ENCODE measurements at regions not wholly inside any gene's neighbourhood (a gene's known extent, or its start where the extent isn't known, plus 50 kb on each side); places are given as distances from the start of the nearest gene placed in this dataset.

- Mint-ChIP-seq H3K27me3 (no peaks in the 10 kb centered on the region), H3K4me3 (no peak overlapping the region), H3K9me3 (no peaks in the 10 kb centered on the region), H3K36me3 (no peaks in the 10 kb centered on the region), H3K4me1 (ENCODE audit: low read depth) (no peaks in the 10 kb centered on the region), H3K27ac (no peak overlapping the region)
- ChIA-PET CTCF (no interaction called here), POLR2A (no interaction called here)
- intact Hi-C loops (cut with micrococcal nuclease), result no loop called here
- DNase-seq, result no peak
Measured at GRCh38 chr20:41894255-41894963, 276.2 kb upstream of the CHD6 start.

- Mint-ChIP-seq H3K9me3 (no peaks in the 10 kb centered on the region), H3K36me3 (no peaks in the 10 kb centered on the region), H3K27ac (no peak overlapping the region), H3K27me3 (no peaks in the 10 kb centered on the region), H3K4me3 (no peak overlapping the region), H3K4me1 (ENCODE audit: low read depth) (no peaks in the 10 kb centered on the region)
- CTCF ChIA-PET, result no interaction called here
- intact Hi-C loops (cut with micrococcal nuclease), result no loop called here
- POLR2A ChIA-PET, result no interaction called here
- no peak for DNase-seq
Measured at GRCh38 chr20:41892031-41892430, 273.9 kb upstream of the CHD6 start.

- ChIA-PET CTCF (no interaction called here), POLR2A (no interaction called here)
- Mint-ChIP-seq H3K36me3 (no peaks in the 10 kb centered on the region), H3K27ac (no peak overlapping the region), H3K4me3 (no peak overlapping the region), H3K27me3 (no peaks in the 10 kb centered on the region), H3K9me3 (no peaks in the 10 kb centered on the region), H3K4me1 (ENCODE audit: low read depth) (no peaks in the 10 kb centered on the region)
- intact Hi-C loops (cut with micrococcal nuclease), result no loop called here
- no peak for DNase-seq
Measured at GRCh38 chr20:41889844-41890224, 271.7 kb upstream of the CHD6 start.

- no peak for DNase-seq
- ChIA-PET POLR2A (no interaction called here), CTCF (no interaction called here)
- Mint-ChIP-seq H3K27ac (no peak overlapping the region), H3K27me3 (no peaks in the 10 kb centered on the region), H3K36me3 (no peaks in the 10 kb centered on the region), H3K9me3 (no peaks in the 10 kb centered on the region), H3K4me1 (ENCODE audit: low read depth) (no peaks in the 10 kb centered on the region), H3K4me3 (no peak overlapping the region)
- intact Hi-C loops (cut with micrococcal nuclease), result no loop called here
Measured at GRCh38 chr20:41889126-41889843, 271.1 kb upstream of the CHD6 start.

GRCh38 chr20:41888434-41888833 lies 270.3 kb upstream of the CHD6 start:
- CTCF ChIA-PET, result no interaction called here
- intact Hi-C loops (cut with micrococcal nuclease), result no loop called here
- no peak overlapping the region for H3K27ac Mint-ChIP-seq

GRCh38 chr20:41887500-41887899 lies 269.3 kb upstream of the CHD6 start:
- Mint-ChIP-seq H3K4me3 (no peak overlapping the region), H3K27ac (no peak overlapping the region), H3K36me3 (no peaks in the 10 kb centered on the region), H3K27me3 (no peaks in the 10 kb centered on the region), H3K9me3 (no peaks in the 10 kb centered on the region), H3K4me1 (ENCODE audit: low read depth) (no peaks in the 10 kb centered on the region)
- no peak for DNase-seq
- CTCF ChIA-PET, result no interaction called here
- POLR2A ChIA-PET, result no interaction called here
- intact Hi-C loops (cut with micrococcal nuclease), result no loop called here

More at GRCh38 chr20:41888434-41888833, 270.3 kb upstream of the CHD6 start:
- Mint-ChIP-seq H3K4me3 (no peak overlapping the region), H3K27me3 (no peaks in the 10 kb centered on the region), H3K9me3 (no peaks in the 10 kb centered on the region), H3K36me3 (no peaks in the 10 kb centered on the region), H3K4me1 (ENCODE audit: low read depth) (no peaks in the 10 kb centered on the region)
- no peak for DNase-seq
- POLR2A ChIA-PET, result no interaction called here

GRCh38 chr20:41881466-41882046 lies 263.4 kb upstream of the CHD6 start:
- intact Hi-C loops (cut with micrococcal nuclease), result no loop called here
- Mint-ChIP-seq H3K4me1 (ENCODE audit: low read depth) (no peaks in the 10 kb centered on the region), H3K36me3 (no peaks in the 10 kb centered on the region), H3K27ac (no peak overlapping the region), H3K27me3 (no peaks in the 10 kb centered on the region), H3K9me3 (no peaks in the 10 kb centered on the region), H3K4me3 (no peak overlapping the region)
- ChIA-PET CTCF (interaction anchor here (0.8 kb wide), 1 partner anchor 147 kb away, joined by 3 read pairs; no protein-coding TSS in a partner anchor), POLR2A (no interaction called here)
- no peak for DNase-seq

- Mint-ChIP-seq H3K27me3 (no peaks in the 10 kb centered on the region), H3K4me1 (ENCODE audit: low read depth) (no peaks in the 10 kb centered on the region), H3K36me3 (no peaks in the 10 kb centered on the region), H3K4me3 (no peak overlapping the region), H3K9me3 (no peaks in the 10 kb centered on the region), H3K27ac (no peak overlapping the region)
- DNase-seq, result no peak
- ChIA-PET POLR2A (no interaction called here), CTCF (no interaction called here)
- intact Hi-C loops (cut with micrococcal nuclease), result no loop called here
Measured at GRCh38 chr20:41879123-41879522, 260.9 kb upstream of the CHD6 start.

- ChIA-PET CTCF (no interaction called here), POLR2A (no interaction called here)
- DNase-seq, result no peak
- Mint-ChIP-seq H3K36me3 (no peaks in the 10 kb centered on the region), H3K9me3 (no peaks in the 10 kb centered on the region), H3K27ac (no peak overlapping the region), H3K4me1 (ENCODE audit: low read depth) (no peaks in the 10 kb centered on the region), H3K4me3 (no peak overlapping the region), H3K27me3 (no peaks in the 10 kb centered on the region)
- intact Hi-C loops (cut with micrococcal nuclease), result no loop called here
Measured at GRCh38 chr20:41877911-41878310, 259.7 kb upstream of the CHD6 start.

GRCh38 chr20:41874658-41875057 lies 256.5 kb upstream of the CHD6 start:
- H3K4me3 Mint-ChIP-seq, result no peak overlapping the region
- CTCF ChIA-PET, result no interaction called here
- H3K4me1 Mint-ChIP-seq (ENCODE audit: low read depth), result no peaks in the 10 kb centered on the region
- POLR2A ChIA-PET, result no interaction called here
- peaks cover 6% of the 10 kb centered on the region for H3K9me3 Mint-ChIP-seq
- intact Hi-C loops (cut with micrococcal nuclease), result no loop called here
- H3K27me3 Mint-ChIP-seq, result no peaks in the 10 kb centered on the region
- H3K27ac Mint-ChIP-seq, result no peak overlapping the region
- no peak for DNase-seq
- no peaks in the 10 kb centered on the region for H3K36me3 Mint-ChIP-seq

- ChIA-PET POLR2A (no interaction called here), CTCF (no interaction called here)
- Mint-ChIP-seq H3K4me3 (no peak overlapping the region), H3K36me3 (no peaks in the 10 kb centered on the region), H3K27ac (no peak overlapping the region), H3K27me3 (no peaks in the 10 kb centered on the region), H3K4me1 (ENCODE audit: low read depth) (no peaks in the 10 kb centered on the region), H3K9me3 (peaks cover 16% of the 10 kb centered on the region)
- no peak for DNase-seq
- intact Hi-C loops (cut with micrococcal nuclease), result no loop called here
Measured at GRCh38 chr20:41872930-41873329, 254.8 kb upstream of the CHD6 start.

- H3K36me3 Mint-ChIP-seq, result no peaks in the 10 kb centered on the region
- no peaks in the 10 kb centered on the region for H3K27me3 Mint-ChIP-seq
- CTCF ChIA-PET, result no interaction called here
- POLR2A ChIA-PET, result no interaction called here
- DNase-seq, result no peak
- H3K4me3 Mint-ChIP-seq, result no peak overlapping the region
- H3K27ac Mint-ChIP-seq, result no peak overlapping the region
- H3K4me1 Mint-ChIP-seq (ENCODE audit: low read depth), result no peaks in the 10 kb centered on the region
- intact Hi-C loops (cut with micrococcal nuclease), result no loop called here
- H3K9me3 Mint-ChIP-seq, result peaks cover 21% of the 10 kb centered on the region
Measured at GRCh38 chr20:41870869-41871462, 252.8 kb upstream of the CHD6 start.

- ChIA-PET CTCF (no interaction called here), POLR2A (no interaction called here)
- H3K4me1 Mint-ChIP-seq (ENCODE audit: low read depth), result no peaks in the 10 kb centered on the region
- no peak overlapping the region for H3K4me3 Mint-ChIP-seq
- intact Hi-C loops (cut with micrococcal nuclease), result no loop called here
- no peak overlapping the region for H3K27ac Mint-ChIP-seq
- H3K36me3 Mint-ChIP-seq, result no peaks in the 10 kb centered on the region
- H3K9me3 Mint-ChIP-seq, result peaks cover 21% of the 10 kb centered on the region
- peaks cover 3% of the 10 kb centered on the region for H3K27me3 Mint-ChIP-seq
- no peak for DNase-seq
Measured at GRCh38 chr20:41869261-41869660, 251.1 kb upstream of the CHD6 start.
